HCT116 (cell line): ENCODE measurements at regions not wholly inside any gene's neighbourhood (a gene's known extent, or its start where the extent isn't known, plus 50 kb on each side); places are given as distances from the start of the nearest gene placed in this dataset.

Source experiments
- ATAC-seq: fragments of 200-7000 bp; cut with Tn5 transposase; 2 replicates; pipeline ENCODE4 v1.9.1; 2020; ENCODE audit warnings: mild to moderate bottlenecking, moderate library complexity
- BruUV-seq: library from RNA; stranded (reverse); fragments of 400-500 nt; replicated peaks from 2 replicates; lab custom pipeline; 2021; lab: Mats Ljungman, UMichigan
- CTCF ChIA-PET: fragments of 300-600 bp; sonication (Branson Sonifier 250); formaldehyde crosslinking; loops from one replicate; lab custom pipeline; 2021; ENCODE audit warnings: antibody characterized with exemption; lab: Charles Lee
- POLR2A ChIA-PET: fragments of 300-600, 350-600 bp; sonication (Branson Sonifier 250); formaldehyde crosslinking; loops from one replicate; lab custom pipeline; 2021; ENCODE audit warnings: antibody characterized with exemption; lab: Charles Lee
- RAD21 ChIA-PET, 2 experiments: fragments of 300-600 bp; sonication (Branson Sonifier 250); formaldehyde crosslinking; loops; one replicate each; lab custom pipeline; 2023; ENCODE audit warnings: low total read pairs in 2 of 2; ENCODE audit not compliant: uncharacterized antibody in 2 of 2, unreplicated experiment in 2 of 2, low non-redundant PET in 1 of 2; lab: Charles Lee
- DNase-seq: peaks from one replicate; pipeline ENCODE4 v3.0.0-alpha.2; 2010; ENCODE audit warnings: low read depth, low spot score
- H2AFZ ChIP-seq: fragments of 200-600 bp; shearing (Covaris generic), sonication (generic); 2 replicates; pipeline ENCODE4 v1.6.1; 2017; ENCODE audit warnings: low read depth, mixed run types, mixed read lengths, antibody characterized with exemption, low read length; ENCODE audit not compliant: poor library complexity, severe bottlenecking
- H3K27ac ChIP-seq: 2 replicates; pipeline ENCODE4 v1.5.1; 2012; ENCODE audit warnings: low read depth, low read length
- H3K27me3 ChIP-seq: fragments of 200-600 bp; sonication (generic); 2 replicates; pipeline ENCODE4 v1.6.1; 2016; ENCODE audit warnings: mixed run types, low read length, mixed read lengths; ENCODE audit not compliant: insufficient read depth
- H3K36me3 ChIP-seq, 2 experiments: fragments of 200-500 bp in 1 of 2; fragments of 200-600 bp in 1 of 2; sonication (Bioruptor generic) in 1 of 2; sonication (generic) in 1 of 2; 2 replicates each; pipeline versions ENCODE4 v1.5.1 to v1.6.1; 2014 to 2016; ENCODE audit warnings: low read length in 2 of 2, inconsistent platforms in 1 of 2, mixed read lengths in 1 of 2, mixed run types in 1 of 2; ENCODE audit not compliant: insufficient read depth in 2 of 2, control insufficient read depth in 1 of 2
- H3K4me1 ChIP-seq, 2 experiments: fragments of 200-600 bp in 1 of 2; sonication (generic) in 1 of 2; 2 replicates each; pipeline versions ENCODE4 v1.5.1 to v1.6.1; 2012 to 2017; ENCODE audit warnings: low read length in 2 of 2, inconsistent platforms in 1 of 2, mild to moderate bottlenecking in 1 of 2, mixed read lengths in 1 of 2, mixed run types in 1 of 2, moderate library complexity in 1 of 2; ENCODE audit not compliant: insufficient read depth in 2 of 2, control insufficient read depth in 1 of 2
- H3K4me2 ChIP-seq: fragments of 200-600 bp; sonication (generic); 2 replicates; pipeline ENCODE4 v1.6.1; 2017; ENCODE audit warnings: mixed run types, low read length, mixed read lengths
- H3K4me3 ChIP-seq, 2 experiments: fragments of 200-600 bp in 1 of 2; sonication (generic) in 1 of 2; replicated peaks in 1 of 2; 2 replicates each; pipeline ENCODE4 v1.5.1; 2011 to 2016; ENCODE audit warnings: low read length in 2 of 2, control low read depth in 1 of 2, low read depth in 1 of 2, mild to moderate bottlenecking in 1 of 2, mixed read lengths in 1 of 2, mixed run types in 1 of 2
- H3K79me2 ChIP-seq: fragments of 200-600 bp; sonication (generic); 2 replicates; pipeline ENCODE4 v1.6.1; 2017; ENCODE audit warnings: mild to moderate bottlenecking, mixed run types, low read length, moderate library complexity, mixed read lengths; ENCODE audit not compliant: insufficient read depth
- H3K9ac ChIP-seq: fragments of 200-600 bp; sonication (generic); 2 replicates; pipeline ENCODE4 v1.6.1; 2016; ENCODE audit warnings: low read length, mixed read lengths
- H3K9me2 ChIP-seq: fragments of 200-600 bp; sonication (generic), shearing (Covaris generic); 2 replicates; pipeline ENCODE4 v1.6.1; 2017; ENCODE audit warnings: mixed run types, mild to moderate bottlenecking, moderate library complexity; ENCODE audit not compliant: insufficient read depth
- H3K9me3 ChIP-seq, 2 experiments: fragments of 200-500 bp in 1 of 2; fragments of 200-600 bp in 1 of 2; sonication (Bioruptor generic) in 1 of 2; sonication (generic) in 1 of 2; 2 replicates each; pipeline ENCODE4 v1.6.1; 2014 to 2017; ENCODE audit warnings: low read length in 2 of 2, mixed read lengths in 2 of 2, inconsistent platforms in 1 of 2, low read depth in 1 of 2, mild to moderate bottlenecking in 1 of 2, mixed run types in 1 of 2, moderate library complexity in 1 of 2; ENCODE audit not compliant: control insufficient read depth in 1 of 2, insufficient read depth in 1 of 2
- H4K20me1 ChIP-seq: fragments of 200-600 bp; sonication (generic), shearing (Covaris generic); 2 replicates; pipeline ENCODE4 v1.6.1; 2017; ENCODE audit warnings: mixed run types, mild to moderate bottlenecking, moderate library complexity; ENCODE audit not compliant: insufficient read depth
- CBX3 ChIP-seq: IDR thresholded peaks from 2 replicates; pipeline ENCODE4 v1.6.1; 2012; ENCODE audit warnings: low read depth
- CTCF ChIP-seq, 3 experiments: fragments of 200-600 bp in 1 of 3; sonication (generic) in 1 of 3; IDR thresholded peaks in 2 of 3; conservative IDR thresholded peaks in 1 of 3; 2 replicates each; pipeline ENCODE4 v1.5.1; 2012 to 2017; ENCODE audit warnings: low read depth in 2 of 3, low read length in 2 of 3, antibody characterized with exemption in 1 of 3, borderline replicate concordance in 1 of 3, control low read depth in 1 of 3, mild to moderate bottlenecking in 1 of 3, mixed read lengths in 1 of 3, mixed run types in 1 of 3, moderate library complexity in 1 of 3; ENCODE audit not compliant: insufficient read depth in 1 of 3
- ELF1 ChIP-seq: IDR thresholded peaks from 2 replicates; pipeline ENCODE4 v1.6.1; 2012; ENCODE audit warnings: low read depth, borderline replicate concordance
- EZH2 ChIP-seq: fragments of 200-600 bp; sonication (generic); IDR thresholded peaks from 2 replicates; pipeline ENCODE4 v1.6.1; 2017; ENCODE audit warnings: antibody characterized with exemption, mixed run types
- FOSL1 ChIP-seq: IDR thresholded peaks from 2 replicates; pipeline ENCODE4 v1.6.1; 2012; ENCODE audit warnings: low read depth
- POLR2A ChIP-seq: IDR thresholded peaks from 2 replicates; pipeline ENCODE4 v1.7.0; 2011; ENCODE audit warnings: borderline replicate concordance; ENCODE audit not compliant: insufficient read depth, insufficient read length; ENCODE audit errors: extremely low read depth
- REST ChIP-seq: IDR thresholded peaks from 2 replicates; pipeline ENCODE4 v1.6.1; 2012; ENCODE audit warnings: low read depth
- SP1 ChIP-seq: IDR thresholded peaks from 2 replicates; pipeline ENCODE4 v1.6.1; 2012; ENCODE audit warnings: low read depth
- SRF ChIP-seq: IDR thresholded peaks from 2 replicates; pipeline ENCODE4 v1.6.1; 2012; ENCODE audit warnings: low read depth
- TCF7L2 ChIP-seq: IDR thresholded peaks from 2 replicates; pipeline ENCODE4 v1.7.0; 2011; ENCODE audit warnings: borderline replicate concordance, inconsistent platforms; ENCODE audit not compliant: insufficient read depth, insufficient read length; ENCODE audit errors: extremely low read depth
- YY1 ChIP-seq: IDR thresholded peaks from 2 replicates; pipeline ENCODE4 v1.6.1; 2011; ENCODE audit warnings: low read length, low read depth, moderate library complexity, mild to moderate bottlenecking; ENCODE audit not compliant: insufficient replicate concordance; ENCODE audit errors: extremely low read depth
- ZBTB33 ChIP-seq: IDR thresholded peaks from 2 replicates; pipeline ENCODE4 v1.6.1; 2011; ENCODE audit warnings: mild to moderate bottlenecking, low read length, moderate library complexity; ENCODE audit not compliant: insufficient replicate concordance; ENCODE audit errors: extremely low read depth
- ZFX ChIP-seq: fragments of 450-650 bp; IDR thresholded peaks from 2 replicates; pipeline ENCODE4 v1.6.1; 2017
- intact Hi-C: fragments of 100-400 bp; cut with micrococcal nuclease; formaldehyde crosslinking; loops from 2 replicates; pipeline ENCODE4 v1.10.0; 2022

GRCh38 chr15:95647531-95648277, 682.8 kb upstream of the NR2F2 start (continued):
- TF ChIP-seq CTCF (IDR thresholded peaks at IDR 0.05 in 2 of 3, conservative IDR thresholded peaks at IDR 0.05 in 1 of 3; ENCODE audit: borderline replicate concordance in 1 of 3, insufficient read depth in 1 of 3, low read depth in 2 of 3, low read length in 2 of 3) (no peak), EZH2 (no peak), REST (no peak), ZFX (no peak), FOSL1 (no peak)

- CTCF ChIA-PET = no interaction called here
- H3K27ac ChIP-seq = no peak overlapping the region
- no peak for ATAC-seq
- TF ChIP-seq ZBTB33 (no peak), CTCF (IDR thresholded peaks at IDR 0.05 in 2 of 3, conservative IDR thresholded peaks at IDR 0.05 in 1 of 3; ENCODE audit: borderline replicate concordance in 1 of 3, insufficient read depth in 1 of 3, low read depth in 2 of 3, low read length in 2 of 3) (no peak), POLR2A (no peak), YY1 (no peak), ELF1 (no peak), TCF7L2 (no peak), SP1 (no peak), CBX3 (no peak), SRF (no peak)
These were observed 677.1 kb upstream of the NR2F2 start for GRCh38 chr15:95653361-95653805.

More at GRCh38 chr15:95653361-95653805, 677.1 kb upstream of the NR2F2 start:
- Histone ChIP-seq H3K4me2 (no peak overlapping the region), H3K4me3 (no peak overlapping the region), H3K9me3 (no peaks in the 10 kb centered on the region), H3K4me1 (no peaks in the 10 kb centered on the region), H3K9ac (no peak overlapping the region), H3K79me2 (no peaks in the 10 kb centered on the region), H3K27me3 (no peaks in the 10 kb centered on the region), H2AFZ (no peak overlapping the region), H3K9me2 (no peaks in the 10 kb centered on the region), H3K36me3 (no peaks in the 10 kb centered on the region), H4K20me1 (no peaks in the 10 kb centered on the region; the same call in 1 of the 2 replicates)
- intact Hi-C loops = no loop called here
- ChIA-PET POLR2A (no interaction called here), RAD21 (no interaction called here)
- no TSS peak for BruUV-seq
- DNase-seq = no peak
